SJCRH30 (cell line): ENCODE measurements at regions not wholly inside any gene's neighbourhood (a gene's known extent, or its start where the extent isn't known, plus 50 kb on each side); places are given as distances from the start of the nearest gene placed in this dataset.
"Not testable (repeated sequence)": the region's sequence is repeated elsewhere in the genome, so short reads cannot be mapped to it uniquely, and the experiment has no call there.

Experiments
- DNase-seq, 2 experiments: peaks; one replicate each; pipeline ENCODE4 v3.0.0-alpha.2; 2015 to 2020
- H3K27ac ChIP-seq: fragments of 250-450 bp; sonication (Bioruptor Pico); 2 replicates; pipeline ENCODE4 v1.5.1; 2020; ENCODE audit warnings: mild to moderate bottlenecking, moderate library complexity
- H3K27me3 ChIP-seq: fragments of 250-450 bp; sonication (Bioruptor Pico); 2 replicates; pipeline ENCODE4 v1.5.1; 2020; ENCODE audit warnings: mild to moderate bottlenecking, moderate library complexity
- H3K36me3 ChIP-seq: fragments of 250-450 bp; sonication (Bioruptor Pico); 2 replicates; pipeline ENCODE4 v1.5.1; 2020; ENCODE audit warnings: mild to moderate bottlenecking, moderate library complexity
- H3K4me1 ChIP-seq: fragments of 250-450 bp; sonication (Bioruptor Pico); 2 replicates; pipeline ENCODE4 v1.5.1; 2020; ENCODE audit warnings: mild to moderate bottlenecking, moderate library complexity
- H3K4me3 ChIP-seq: fragments of 250-450 bp; sonication (Bioruptor Pico); 2 replicates; pipeline ENCODE4 v1.5.1; 2020; ENCODE audit warnings: mild to moderate bottlenecking, moderate library complexity
- H3K9me3 ChIP-seq: fragments of 250-450 bp; sonication (Bioruptor Pico); replicated peaks from 2 replicates; pipeline ENCODE4 v1.5.1; 2020; ENCODE audit warnings: mild to moderate bottlenecking, moderate library complexity

GRCh38 chr14:106129904-106130661, 603.7 kb downstream of the TMEM121 start:
- not testable (repeated sequence) for H3K4me3 ChIP-seq, H3K4me1 ChIP-seq, H3K9me3 ChIP-seq, H3K27ac ChIP-seq, H3K36me3 ChIP-seq, DNase-seq, H3K27me3 ChIP-seq

DNA sequence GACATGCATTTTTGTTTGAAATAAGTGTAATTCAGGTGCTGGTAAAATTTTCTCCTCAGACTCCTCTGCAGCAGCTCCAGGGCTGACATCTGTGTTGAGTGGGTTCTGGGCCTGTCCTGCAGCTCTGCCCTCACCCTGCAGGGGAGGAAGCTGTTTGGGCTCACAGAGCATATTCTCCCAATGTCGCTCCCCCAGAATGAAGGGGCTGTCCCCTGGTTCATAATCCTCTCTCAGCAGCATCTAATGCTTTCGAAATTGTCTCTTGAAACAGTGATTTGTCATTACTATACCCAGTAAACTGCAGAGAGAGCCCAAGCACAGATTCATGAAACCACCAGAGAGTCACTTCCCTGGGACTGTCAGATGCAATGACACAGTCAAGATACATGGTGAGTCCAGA, 606.7 kb downstream of the TMEM121 start:
- DNase-seq, H3K4me3 ChIP-seq, H3K27ac ChIP-seq, H3K27me3 ChIP-seq, H3K9me3 ChIP-seq, H3K36me3 ChIP-seq, H3K4me1 ChIP-seq: not testable (repeated sequence)

DNA sequence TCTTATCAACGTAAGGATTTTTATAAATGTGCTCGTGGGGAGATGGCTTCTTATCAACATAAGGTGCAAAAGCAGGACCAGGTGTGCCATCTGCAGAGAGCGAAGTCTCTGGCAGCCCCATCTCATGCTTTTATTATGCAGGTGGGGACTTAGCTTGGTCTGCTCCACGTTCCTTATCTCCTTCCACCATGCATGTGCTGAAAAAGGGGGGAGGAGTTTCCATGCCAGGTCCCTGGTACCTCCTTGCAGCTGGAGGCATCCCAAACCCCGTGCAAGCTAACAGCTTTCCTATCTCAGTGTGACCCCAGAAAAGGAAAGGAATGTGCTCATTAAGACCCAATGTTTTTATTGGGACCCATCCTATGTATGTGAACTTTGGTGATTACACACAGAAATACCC, 608.5 kb downstream of the TMEM121 start:
- H3K36me3 ChIP-seq = no peaks in the 10 kb centered on the region
- H3K27me3 ChIP-seq = no peaks in the 10 kb centered on the region
- H3K4me3 ChIP-seq = no peak overlapping the region
- H3K27ac ChIP-seq = no peak overlapping the region
- no peaks in the 10 kb centered on the region for H3K9me3 ChIP-seq
- DNase-seq = no peak
- H3K4me1 ChIP-seq = no peaks in the 10 kb centered on the region

- Histone ChIP-seq H3K36me3 (no peaks in the 10 kb centered on the region), H3K27me3 (no peaks in the 10 kb centered on the region), H3K4me1 (no peaks in the 10 kb centered on the region), H3K4me3 (no peak overlapping the region), H3K9me3 (no peaks in the 10 kb centered on the region), H3K27ac (no peak overlapping the region)
- DNase-seq = peak; percentile 22
Measured at GRCh38 chr14:106141242-106142220, 615.1 kb downstream of the TMEM121 start.

- not testable (repeated sequence) for H3K36me3 ChIP-seq, H3K4me1 ChIP-seq, DNase-seq, H3K27me3 ChIP-seq, H3K27ac ChIP-seq, H3K4me3 ChIP-seq, H3K9me3 ChIP-seq
Measured at GRCh38 chr14:106145731-106146130, 619.3 kb downstream of the TMEM121 start.

GRCh38 chr14:106153362-106153955, 627.1 kb downstream of the TMEM121 start:
- DNase-seq = peak; percentile 68 to 77

DNA sequence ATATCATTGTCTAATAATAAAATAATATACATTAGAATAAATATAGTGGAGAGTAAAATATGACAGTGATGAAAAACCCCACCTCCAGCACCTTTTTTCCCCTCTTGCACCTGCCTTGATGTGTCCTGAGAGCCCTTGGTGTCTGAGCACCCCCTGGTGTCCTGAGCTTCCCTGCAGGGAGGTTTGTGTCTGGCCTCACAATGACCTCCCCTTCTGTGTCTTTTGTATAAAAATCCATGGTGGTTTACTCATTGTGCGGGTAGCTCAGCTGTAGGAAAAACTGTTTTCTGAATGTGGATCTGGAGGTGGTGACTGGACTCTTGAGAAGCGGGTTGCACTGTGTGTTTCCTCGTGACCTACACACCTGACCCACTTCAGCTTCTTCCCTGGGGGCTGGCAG, 636.9 kb downstream of the TMEM121 start:
- DNase-seq = no peak
- Histone ChIP-seq H3K36me3 (no peaks in the 10 kb centered on the region), H3K4me3 (no peak overlapping the region), H3K9me3 (no peaks in the 10 kb centered on the region), H3K27ac (no peak overlapping the region), H3K4me1 (no peaks in the 10 kb centered on the region), H3K27me3 (no peaks in the 10 kb centered on the region)

More at GRCh38 chr14:106153362-106153955, 627.1 kb downstream of the TMEM121 start:
- H3K4me1 ChIP-seq, H3K4me3 ChIP-seq, H3K36me3 ChIP-seq, H3K9me3 ChIP-seq, H3K27me3 ChIP-seq, H3K27ac ChIP-seq: not testable (repeated sequence)

- H3K27me3 ChIP-seq, DNase-seq, H3K27ac ChIP-seq, H3K4me3 ChIP-seq, H3K9me3 ChIP-seq, H3K4me1 ChIP-seq, H3K36me3 ChIP-seq: not testable (repeated sequence)
Measured at GRCh38 chr14:106163812-106164211, 637.4 kb downstream of the TMEM121 start.

DNA sequence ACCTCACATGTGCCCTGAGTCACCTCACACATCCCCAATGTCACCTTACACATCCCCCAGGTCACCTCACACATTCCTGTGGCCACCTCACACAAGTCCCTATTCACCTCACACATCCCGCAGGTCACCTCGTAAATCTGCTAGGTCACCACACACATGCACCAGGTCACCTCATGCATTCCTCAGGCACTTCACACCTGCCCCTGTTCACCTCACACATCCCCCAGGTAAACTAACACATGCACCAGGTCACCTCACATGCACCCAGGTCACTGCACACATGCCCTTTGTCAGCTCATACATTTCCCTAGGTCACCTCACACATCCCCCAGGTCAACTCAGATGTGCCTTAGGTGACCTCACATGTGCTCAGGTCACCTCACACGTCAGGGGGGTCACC, 639.8 kb downstream of the TMEM121 start:
- H3K9me3 ChIP-seq = no peaks in the 10 kb centered on the region
- H3K4me3 ChIP-seq = no peak overlapping the region
- no peaks in the 10 kb centered on the region for H3K4me1 ChIP-seq
- H3K27me3 ChIP-seq = no peaks in the 10 kb centered on the region
- no peak for DNase-seq
- no peak overlapping the region for H3K27ac ChIP-seq
- H3K36me3 ChIP-seq = no peaks in the 10 kb centered on the region

- no peaks in the 10 kb centered on the region for H3K27me3 ChIP-seq
- H3K36me3 ChIP-seq = no peaks in the 10 kb centered on the region
- DNase-seq = no peak
- no peak overlapping the region for H3K4me3 ChIP-seq
- no peaks in the 10 kb centered on the region for H3K4me1 ChIP-seq
- no peaks in the 10 kb centered on the region for H3K9me3 ChIP-seq
- no peak overlapping the region for H3K27ac ChIP-seq
Measured at GRCh38 chr14:106166650-106167204, 640.3 kb downstream of the TMEM121 start.

DNA sequence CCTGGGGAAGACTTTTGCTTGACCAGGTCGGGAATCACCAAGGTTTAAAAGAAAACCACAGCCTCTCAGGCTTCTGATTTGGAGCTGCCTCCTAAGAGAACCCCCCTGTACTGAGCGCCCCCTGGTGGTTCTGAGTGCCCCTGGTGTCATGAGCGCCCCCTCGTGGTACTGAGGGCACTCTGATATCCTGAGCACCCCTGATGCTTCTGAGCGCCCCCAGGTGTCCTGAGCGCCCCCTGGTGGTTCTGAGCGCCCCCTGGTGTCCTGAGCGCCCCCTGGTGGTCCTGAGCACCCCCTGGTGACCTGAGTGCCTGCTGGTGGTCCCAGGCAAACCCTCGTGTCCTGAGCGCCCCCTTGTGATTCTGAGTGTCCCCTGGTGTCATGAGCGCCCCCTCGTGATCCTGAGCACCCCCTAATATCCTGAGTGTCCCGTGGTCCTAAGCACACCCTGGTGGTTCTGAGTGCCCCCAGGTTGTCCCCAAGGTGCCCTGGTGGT, 643.8 kb downstream of the TMEM121 start:
- not testable (repeated sequence) for H3K27me3 ChIP-seq, H3K9me3 ChIP-seq, H3K4me1 ChIP-seq, H3K27ac ChIP-seq, H3K36me3 ChIP-seq, H3K4me3 ChIP-seq
- DNase-seq = peak; percentile 13 to 35

DNA sequence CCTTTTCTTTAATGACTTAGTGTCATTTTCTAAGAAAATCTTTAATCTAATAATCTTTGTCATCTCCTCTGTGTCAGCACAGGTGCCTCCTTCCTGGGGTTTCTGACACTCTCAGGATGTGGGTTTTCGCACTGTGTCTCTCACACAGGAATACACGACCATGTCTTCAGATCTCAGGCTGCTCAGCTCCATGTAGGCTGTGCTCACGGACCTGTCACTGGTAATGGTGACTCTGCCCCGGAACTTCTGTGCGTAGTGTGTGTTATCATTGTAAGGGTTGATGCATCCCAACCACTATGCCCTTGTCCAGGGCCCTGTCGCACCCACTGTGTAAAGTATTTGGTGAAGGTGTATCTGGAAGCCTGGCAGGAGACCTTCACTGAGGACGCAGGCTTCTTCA, 647.8 kb downstream of the TMEM121 start:
- Histone ChIP-seq H3K4me3 (no peak overlapping the region), H3K4me1 (no peaks in the 10 kb centered on the region), H3K36me3 (no peaks in the 10 kb centered on the region), H3K9me3 (no peaks in the 10 kb centered on the region), H3K27me3 (no peaks in the 10 kb centered on the region), H3K27ac (no peak overlapping the region)
- no peak for DNase-seq

DNA sequence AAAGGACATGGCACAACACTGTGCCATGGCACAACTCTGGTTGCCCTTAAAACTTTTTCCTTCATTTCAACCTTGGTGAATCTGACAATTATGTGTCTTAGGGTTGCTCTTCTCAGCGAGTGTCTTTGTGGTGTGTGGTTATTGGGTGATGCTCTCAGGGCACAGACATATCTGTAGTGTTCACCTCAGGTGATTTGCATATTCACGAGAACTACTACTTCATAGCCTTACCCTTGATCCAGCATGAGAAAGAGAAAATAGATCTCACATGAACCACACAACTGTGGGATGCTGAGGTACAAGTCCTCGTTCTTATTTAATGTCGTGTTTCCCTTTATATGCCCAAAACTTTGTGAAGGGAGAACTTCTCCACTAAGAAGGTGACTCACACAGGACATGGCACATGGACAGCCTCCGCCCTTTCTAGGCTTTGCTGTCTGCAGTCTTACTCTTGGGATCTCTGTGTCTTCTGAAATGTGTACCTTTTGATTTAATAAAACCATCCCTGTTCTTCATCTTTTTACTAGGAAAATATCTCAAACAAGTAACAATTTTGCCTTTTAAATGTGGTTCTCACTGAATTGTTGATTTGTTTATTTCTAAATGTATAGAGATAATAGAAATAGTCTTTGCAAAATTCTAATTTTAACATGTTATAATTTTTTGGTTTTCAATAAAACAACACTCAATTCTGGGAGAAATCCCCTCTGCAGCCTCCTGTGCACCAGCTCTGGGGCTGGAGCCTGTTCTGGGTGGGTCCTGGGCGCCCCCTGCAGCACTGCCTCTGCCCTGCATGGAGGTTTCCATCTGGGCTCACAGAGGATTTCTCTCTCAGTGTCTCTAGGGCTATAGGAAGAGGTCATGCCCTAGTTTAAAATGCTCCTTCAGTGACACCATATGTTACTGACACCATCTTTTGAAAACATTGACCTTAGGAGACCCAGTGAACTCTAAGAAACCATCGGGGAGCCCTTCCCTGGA, 651.2 kb downstream of the TMEM121 start:
- not testable (repeated sequence) for H3K4me1 ChIP-seq, H3K27ac ChIP-seq, DNase-seq, H3K27me3 ChIP-seq, H3K4me3 ChIP-seq, H3K9me3 ChIP-seq, H3K36me3 ChIP-seq

DNA sequence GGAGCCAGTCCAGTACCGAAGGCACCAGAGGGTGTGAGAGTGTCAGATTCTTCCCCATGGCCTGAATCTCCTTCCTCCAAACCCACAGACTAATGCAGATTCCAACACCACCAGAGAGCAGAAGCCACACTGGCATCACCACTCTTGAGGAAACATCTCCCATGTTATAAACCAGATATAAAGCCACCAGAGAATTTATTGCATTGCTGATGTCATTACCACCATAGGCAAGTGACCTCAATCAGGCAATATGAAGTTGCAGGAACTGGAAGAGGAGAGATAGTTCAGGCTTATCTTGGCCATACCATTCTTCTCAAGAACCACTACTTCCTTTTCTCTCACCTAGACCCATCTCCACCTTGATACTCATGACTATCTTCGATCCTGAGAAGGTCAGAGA, 653.4 kb downstream of the TMEM121 start:
- H3K9me3 ChIP-seq = no peaks in the 10 kb centered on the region
- no peak for DNase-seq
- no peak overlapping the region for H3K4me3 ChIP-seq
- H3K27ac ChIP-seq = no peak overlapping the region
- no peaks in the 10 kb centered on the region for H3K36me3 ChIP-seq
- H3K4me1 ChIP-seq = no peaks in the 10 kb centered on the region
- H3K27me3 ChIP-seq = no peaks in the 10 kb centered on the region
